OCI-LY7 (cell line): ENCODE measurements at regions not wholly inside any gene's neighbourhood (a gene's known extent, or its start where the extent isn't known, plus 50 kb on each side); places are given as distances from the start of the nearest gene placed in this dataset.
A peak's percentile ranks its signal among the peaks of the same experiment; 100 is the strongest.

Experiments used
- BruUV-seq: library from RNA; stranded (reverse); fragments of 400-500 nt; replicated peaks from 2 replicates; lab custom pipeline; 2021; lab: Mats Ljungman, UMichigan
- CTCF ChIA-PET: fragments of 300-600 bp; sonication (Branson Sonifier 250); formaldehyde crosslinking; loops from one replicate; lab custom pipeline; 2022; ENCODE audit warnings: antibody characterized with exemption; ENCODE audit not compliant: unreplicated experiment; lab: Charles Lee
- POLR2A ChIA-PET: fragments of 300-600 bp; sonication (Branson Sonifier 250); formaldehyde crosslinking; loops from one replicate; lab custom pipeline; 2022; ENCODE audit warnings: antibody characterized with exemption; lab: Charles Lee
- DNase-seq: peaks from one replicate; pipeline ENCODE4 v3.0.0-alpha.2; 2015; ENCODE audit warnings: low spot score
- H2AFZ ChIP-seq: fragments of 200-600 bp; sonication (generic), shearing (Covaris generic); 2 replicates; pipeline ENCODE4 v1.6.1; 2014; ENCODE audit warnings: mild to moderate bottlenecking, antibody characterized with exemption, low read length, moderate library complexity
- H3K27ac ChIP-seq: fragments of 200-600 bp; sonication (generic); 2 replicates; pipeline ENCODE4 v1.5.1; 2014; ENCODE audit warnings: mixed run types, low read depth, mild to moderate bottlenecking, moderate library complexity, low read length, inconsistent platforms; ENCODE audit not compliant: poor library complexity, severe bottlenecking
- H3K36me3 ChIP-seq: fragments of 200-600 bp; sonication (generic); 2 replicates; pipeline ENCODE4 v1.6.1; 2014; ENCODE audit warnings: mild to moderate bottlenecking, antibody characterized with exemption, low read length, moderate library complexity, mixed read lengths; ENCODE audit not compliant: insufficient read depth
- H3K4me1 ChIP-seq: fragments of 200-600 bp; sonication (generic); 2 replicates; pipeline ENCODE4 v1.5.1; 2014; ENCODE audit warnings: mild to moderate bottlenecking, low read length; ENCODE audit not compliant: insufficient read depth, poor library complexity, severe bottlenecking
- H3K4me2 ChIP-seq: fragments of 200-600 bp; sonication (generic); 2 replicates; pipeline ENCODE4 v1.6.1; 2014; ENCODE audit warnings: mild to moderate bottlenecking, low read length
- H3K4me3 ChIP-seq: fragments of 200-600 bp; sonication (generic); 2 replicates; pipeline ENCODE4 v1.5.1; 2014; ENCODE audit warnings: mild to moderate bottlenecking, low read depth, low read length; ENCODE audit not compliant: poor library complexity, severe bottlenecking
- H3K79me2 ChIP-seq: fragments of 200-600 bp; sonication (generic); 2 replicates; pipeline ENCODE4 v1.6.1; 2016; ENCODE audit warnings: low read depth, mild to moderate bottlenecking, low read length, moderate library complexity, mixed read lengths; ENCODE audit not compliant: insufficient read depth
- H3K9me2 ChIP-seq: fragments of 200-600 bp; sonication (generic); 2 replicates; pipeline ENCODE4 v1.6.1; 2016; ENCODE audit warnings: mild to moderate bottlenecking, low read length, mixed read lengths; ENCODE audit not compliant: insufficient read depth
- H3K9me3 ChIP-seq: fragments of 200-600 bp; sonication (generic); 2 replicates; pipeline ENCODE4 v1.6.1; 2014; ENCODE audit warnings: mild to moderate bottlenecking, mixed run types, low read length, mixed read lengths
- H4K20me1 ChIP-seq: fragments of 200-600 bp; sonication (generic); 2 replicates; pipeline ENCODE4 v1.6.1; 2014; ENCODE audit warnings: mild to moderate bottlenecking, antibody characterized with exemption, low read length, moderate library complexity, mixed read lengths; ENCODE audit not compliant: insufficient read depth
- CTCF ChIP-seq: fragments of 200-600 bp; sonication (generic); conservative IDR thresholded peaks from 2 replicates; pipeline ENCODE4 v1.5.1; 2014; ENCODE audit warnings: mild to moderate bottlenecking, antibody characterized with exemption, low read length, moderate library complexity, mixed read lengths
- EZH2phosphoT487 ChIP-seq: fragments of 200-600 bp; sonication (generic); IDR thresholded peaks from 2 replicates; pipeline ENCODE4 v1.6.1; 2018; ENCODE audit warnings: low read depth, borderline replicate concordance, mild to moderate bottlenecking, mixed run types, antibody characterized with exemption, low read length, moderate library complexity, mixed read lengths
- intact Hi-C: fragments of 100-400 bp; cut with micrococcal nuclease; formaldehyde crosslinking; loops from one replicate; pipeline ENCODE4 v1.10.0; 2022; ENCODE audit not compliant: unreplicated experiment

- Histone ChIP-seq H3K4me3 (no peak overlapping the region), H3K9me3 (no peaks in the 10 kb centered on the region), H3K4me1 (no peaks in the 10 kb centered on the region), H3K36me3 (no peaks in the 10 kb centered on the region), H4K20me1 (no peaks in the 10 kb centered on the region), H3K79me2 (no peaks in the 10 kb centered on the region), H2AFZ (no peak overlapping the region), H3K9me2 (no peaks in the 10 kb centered on the region), H3K4me2 (no peak overlapping the region), H3K27ac (no peak overlapping the region)
- no peak for TF ChIP-seq CTCF
- no peak for TF ChIP-seq EZH2phosphoT487
- no TSS peak for BruUV-seq
- intact Hi-C loops: no loop called here
- ChIA-PET CTCF (no interaction called here), POLR2A (no interaction called here)
- DNase-seq: no peak
Observed at GRCh38 chr10:3396116-3396515, 223.5 kb upstream of the PITRM1 start.

GRCh38 chr10:3395458-3395861, 222.9 kb upstream of the PITRM1 start:
- Histone ChIP-seq H3K36me3 (no peaks in the 10 kb centered on the region), H3K79me2 (no peaks in the 10 kb centered on the region), H4K20me1 (no peaks in the 10 kb centered on the region), H3K4me2 (no peak overlapping the region), H3K27ac (no peak overlapping the region), H3K4me3 (no peak overlapping the region), H3K9me3 (no peaks in the 10 kb centered on the region), H2AFZ (no peak overlapping the region), H3K4me1 (no peaks in the 10 kb centered on the region), H3K9me2 (no peaks in the 10 kb centered on the region)
- ChIA-PET CTCF (no interaction called here), POLR2A (no interaction called here)
- no TSS peak for BruUV-seq
- peak; percentile 3 for DNase-seq
- TF ChIP-seq EZH2phosphoT487 (no peak), CTCF (no peak)
- intact Hi-C loops: no loop called here

GRCh38 chr10:3395041-3395440, 222.5 kb upstream of the PITRM1 start:
- Histone ChIP-seq H3K36me3 (no peaks in the 10 kb centered on the region), H3K27ac (no peak overlapping the region), H4K20me1 (no peaks in the 10 kb centered on the region), H3K4me1 (no peaks in the 10 kb centered on the region), H3K9me3 (no peaks in the 10 kb centered on the region), H3K4me2 (no peak overlapping the region), H3K9me2 (no peaks in the 10 kb centered on the region), H3K4me3 (no peak overlapping the region), H3K79me2 (no peaks in the 10 kb centered on the region), H2AFZ (no peak overlapping the region)
- TF ChIP-seq EZH2phosphoT487 (no peak), CTCF (no peak)
- no TSS peak for BruUV-seq
- DNase-seq: no peak
- intact Hi-C loops: no loop called here
- POLR2A ChIA-PET: no interaction called here
- CTCF ChIA-PET: no interaction called here
